ENCODE measurements at regions not wholly inside any gene's neighbourhood (a gene's known extent, or its start where the extent isn't known, plus 50 kb on each side); places are given as distances from the start of the nearest gene placed in this dataset.

GRCh38 chr2:18180912-18181311 lies 302.4 kb downstream of the KCNS3 start:
- no peak overlapping the region for H3K4me3 ChIP-seq (ENCODE audit: low read depth, low read length)
- no peak for TF ChIP-seq CTCF (IDR thresholded peaks at IDR 0.05; ENCODE audit: borderline replicate concordance, insufficient read depth, low read depth, low read length)

DNA sequence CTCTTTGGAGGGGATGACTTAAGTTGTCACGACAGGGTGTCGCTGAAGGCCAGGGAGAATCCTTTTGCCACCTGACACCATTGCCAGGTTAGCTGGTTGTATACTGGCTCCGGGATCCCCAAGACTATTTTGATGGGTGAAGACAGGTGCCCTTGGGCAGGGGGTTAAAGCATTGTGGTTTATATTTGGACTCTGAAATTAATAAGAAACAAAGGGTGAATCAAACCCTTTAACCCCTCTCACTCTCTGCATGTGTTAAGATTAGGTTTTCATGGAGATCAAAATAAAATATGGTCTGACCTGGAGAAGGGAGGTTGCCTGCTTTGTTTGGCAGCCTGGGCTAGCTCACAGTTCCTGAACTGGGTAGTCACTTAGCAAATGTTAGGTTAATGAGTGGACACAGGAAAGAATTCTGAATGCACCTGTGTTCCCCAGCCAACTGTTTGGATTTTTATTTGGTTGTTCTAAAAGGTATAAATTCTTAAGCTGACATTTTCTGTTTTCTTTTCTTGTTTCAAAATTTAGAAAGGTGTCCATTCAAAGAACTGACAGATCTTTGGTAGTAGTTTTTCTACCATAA lies 301.7 kb downstream of the KCNS3 start:
- no peak overlapping the region for H3K4me3 ChIP-seq (ENCODE audit: low read depth, low read length)
- no peak for TF ChIP-seq CTCF (IDR thresholded peaks at IDR 0.05; ENCODE audit: borderline replicate concordance, insufficient read depth, low read depth, low read length)

- no peak overlapping the region for H3K4me3 ChIP-seq (ENCODE audit: low read depth, low read length)
- TF ChIP-seq CTCF (IDR thresholded peaks at IDR 0.05; ENCODE audit: borderline replicate concordance, insufficient read depth, low read depth, low read length), result peak; percentile 74
Measured at GRCh38 chr2:18178736-18179349, 300.4 kb downstream of the KCNS3 start.

- no peak overlapping the region for H3K4me3 ChIP-seq (ENCODE audit: low read depth, low read length)
- no peak for TF ChIP-seq CTCF (IDR thresholded peaks at IDR 0.05; ENCODE audit: borderline replicate concordance, insufficient read depth, low read depth, low read length)
Measured at GRCh38 chr2:18176679-18177215, 298.3 kb downstream of the KCNS3 start.

DNA sequence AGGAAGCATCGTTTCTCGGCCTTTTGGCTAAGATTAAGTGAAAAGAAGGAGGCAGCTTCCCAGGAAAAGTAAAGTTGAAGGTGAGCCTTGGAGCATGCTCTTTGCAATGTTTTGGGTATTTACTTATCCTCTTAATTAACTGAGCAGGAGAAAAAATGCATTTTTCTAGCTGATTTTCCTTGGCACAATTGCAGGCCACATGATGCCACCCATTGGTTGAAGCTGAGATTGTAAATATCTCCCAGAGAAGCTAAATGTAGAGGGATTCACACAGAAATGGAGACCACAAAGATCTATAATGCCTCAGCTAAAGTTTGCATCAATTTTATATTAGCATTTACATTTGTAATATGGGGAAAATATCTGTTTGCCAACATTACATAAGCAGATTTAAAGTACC lies 294.1 kb downstream of the KCNS3 start:
- TF ChIP-seq CTCF (IDR thresholded peaks at IDR 0.05; ENCODE audit: borderline replicate concordance, insufficient read depth, low read depth, low read length), result no peak
- H3K4me3 ChIP-seq (ENCODE audit: low read depth, low read length), result no peak overlapping the region

GRCh38 chr2:18171191-18172139 lies 293.0 kb downstream of the KCNS3 start:
- TF ChIP-seq CTCF (IDR thresholded peaks at IDR 0.05; ENCODE audit: borderline replicate concordance, insufficient read depth, low read depth, low read length), result no peak
- H3K4me3 ChIP-seq (ENCODE audit: low read depth, low read length), result no peak overlapping the region

Measured in GM12875 (cell line).